Heart right ventricle (tissue), 16 donors: ENCODE measurements at regions not wholly inside any gene's neighbourhood (a gene's known extent, or its start where the extent isn't known, plus 50 kb on each side); places are given as distances from the start of the nearest gene placed in this dataset.
A peak's percentile ranks its signal among the peaks of the same experiment; 100 is the strongest.

Experiments
- ATAC-seq, 8 donors: fragments of 200-7000 bp; cut with Tn5 transposase; one replicate each; pipeline ENCODE4 v1.9.1; 2020; ENCODE audit warnings: mild to moderate bottlenecking in 8 of 8, moderate library complexity in 8 of 8, moderate number of reproducible peaks in 1 of 8
- DNase-seq, 2 donors: peaks; one replicate each; pipeline ENCODE4 v3.0.0-alpha.2; 2020
- H3K27ac ChIP-seq, 10 donors: fragments of 200-600 bp; sonication (generic) in 2 of 10; one replicate each; pipeline versions ENCODE4 v1.5.0 to v1.8.0; 2020 to 2022; ENCODE audit warnings: mild to moderate bottlenecking in 3 of 10
- H3K27me3 ChIP-seq, 7 donors: fragments of 200-600 bp; one replicate each; pipeline ENCODE4 v1.8.0; 2021 to 2022; ENCODE audit warnings: mild to moderate bottlenecking in 2 of 7
- H3K36me3 ChIP-seq, 9 donors: fragments of 200-600 bp; sonication (generic) in 1 of 9; one replicate each; pipeline versions ENCODE4 v1.5.0 to v1.8.0; 2020 to 2022; ENCODE audit warnings: mild to moderate bottlenecking in 2 of 9
- H3K4me1 ChIP-seq, 9 donors: fragments of 200-600 bp; sonication (generic) in 1 of 9; one replicate each; pipeline versions ENCODE4 v1.5.0 to v1.8.0; 2020 to 2022; ENCODE audit warnings: mild to moderate bottlenecking in 4 of 9
- H3K4me3 ChIP-seq, 10 donors: fragments of 200-600 bp; sonication (generic) in 2 of 10; one replicate each; pipeline versions ENCODE4 v1.5.0 to v1.8.0; 2020 to 2022; ENCODE audit warnings: mild to moderate bottlenecking in 7 of 10, moderate library complexity in 2 of 10
- H3K9me3 ChIP-seq, 11 donors: fragments of 200-600 bp in 10 of 11; sonication (generic) in 2 of 11; one replicate each; pipeline versions ENCODE4 v1.5.0 to v1.8.0; 2013 to 2022; ENCODE audit warnings: mild to moderate bottlenecking in 2 of 11, control low read depth in 1 of 11, moderate library complexity in 1 of 11
- WGBS, 2 donors: extraction: QIAGEN DNeasy Blood & Tissue Kit; methylation state at CpG; one replicate each; pipeline ENCODE4 v1.1.7; 2013; ENCODE audit warnings: inconsistent platforms in 1 of 2; 5-methylcytosine and 5-hydroxymethylcytosine counted together
- intact Hi-C, 10 donors: fragments of 100-400 bp; cut with DNase I; formaldehyde crosslinking; loops; one replicate each; pipeline versions ENCODE4 v1.11.1 to v1.14.2; 2022
- TF ChIP-seq, protein P1 (sequence below), 9 donors: fragments of 200-600 bp; sonication (generic) in 2 of 9; IDR thresholded peaks; one replicate each; pipeline versions ENCODE4 v1.5.0 to v1.8.0; 2021 to 2022; ENCODE audit warnings: antibody characterized with exemption in 9 of 9, mild to moderate bottlenecking in 5 of 9, moderate library complexity in 1 of 9
- donor health status: Arrhythmogenic right ventricular cardiomyopathy.
- donor health status: ischemic (EF 13 %, LVEDD 7.1; RV severe dilation, severe dysfunction).
- donor health status: healthy with polysubstance abuse.
- donor health status: DM: no; HTN: yes; CAD: no.
- donor health status: DM: no; HTN: no; CAD: no.
- donor health status: ischemic (EF 25% LVEDD 6.9; RV normal size, moderate dysfunction).
- donor health status: ischemic (EF 25% LVEDD 5.7; RV mildly dilated, moderate dysfunction).
- donor health status: healthy.
- donor health status: DM: yes; HTN: yes; CAD: no.
- donor health status: Ischemic cardiomyopathy.
- donor health status: ischemic (EF 35%, LVEDD 5.7; RV mildly dilated, moderate dysfunction).
- donor health status: nonischemic (EF 11% LVEDD 7.7; RV severe dilation, severe dysfunction).
- donor health status: DM: yes; HTN: yes; CAD: no.
- donor health status: PGD.
- donor health status: ischemic (EF 29% LVEDD 5.4; RV normal size, mild dysfunction).
- donor health status: nonischemic (EF 23%, LVEDD 6.1; RV moderate dilation, normal function).

GRCh38 chr11:116533186-116533825 lies 239.5 kb downstream of the BUD13 start:
- DNase-seq = no peak
- Histone ChIP-seq H3K4me1 (no peaks in the 10 kb centered on the region), H3K9me3 (peaks cover 0 to 8% (median 0%) of the 10 kb centered on the region in 11 donors), H3K36me3 (no peaks in the 10 kb centered on the region), H3K27ac (no peak overlapping the region), H3K4me3 (no peak overlapping the region), H3K27me3 (peaks cover 0 to 69% (median 64%) of the 10 kb centered on the region in 7 donors)
- TF ChIP-seq, protein P1, sequence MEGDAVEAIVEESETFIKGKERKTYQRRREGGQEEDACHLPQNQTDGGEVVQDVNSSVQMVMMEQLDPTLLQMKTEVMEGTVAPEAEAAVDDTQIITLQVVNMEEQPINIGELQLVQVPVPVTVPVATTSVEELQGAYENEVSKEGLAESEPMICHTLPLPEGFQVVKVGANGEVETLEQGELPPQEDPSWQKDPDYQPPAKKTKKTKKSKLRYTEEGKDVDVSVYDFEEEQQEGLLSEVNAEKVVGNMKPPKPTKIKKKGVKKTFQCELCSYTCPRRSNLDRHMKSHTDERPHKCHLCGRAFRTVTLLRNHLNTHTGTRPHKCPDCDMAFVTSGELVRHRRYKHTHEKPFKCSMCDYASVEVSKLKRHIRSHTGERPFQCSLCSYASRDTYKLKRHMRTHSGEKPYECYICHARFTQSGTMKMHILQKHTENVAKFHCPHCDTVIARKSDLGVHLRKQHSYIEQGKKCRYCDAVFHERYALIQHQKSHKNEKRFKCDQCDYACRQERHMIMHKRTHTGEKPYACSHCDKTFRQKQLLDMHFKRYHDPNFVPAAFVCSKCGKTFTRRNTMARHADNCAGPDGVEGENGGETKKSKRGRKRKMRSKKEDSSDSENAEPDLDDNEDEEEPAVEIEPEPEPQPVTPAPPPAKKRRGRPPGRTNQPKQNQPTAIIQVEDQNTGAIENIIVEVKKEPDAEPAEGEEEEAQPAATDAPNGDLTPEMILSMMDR (IDR thresholded peaks at IDR 0.05) = peak in 4 of 9 donors; percentile 10 to 17 (median 16)
- 54 to 55% methylated on average over 11 of the region's 11 CpGs for WGBS, 2 donors
- intact Hi-C loops = no loop called here
- no peak for ATAC-seq

DNA sequence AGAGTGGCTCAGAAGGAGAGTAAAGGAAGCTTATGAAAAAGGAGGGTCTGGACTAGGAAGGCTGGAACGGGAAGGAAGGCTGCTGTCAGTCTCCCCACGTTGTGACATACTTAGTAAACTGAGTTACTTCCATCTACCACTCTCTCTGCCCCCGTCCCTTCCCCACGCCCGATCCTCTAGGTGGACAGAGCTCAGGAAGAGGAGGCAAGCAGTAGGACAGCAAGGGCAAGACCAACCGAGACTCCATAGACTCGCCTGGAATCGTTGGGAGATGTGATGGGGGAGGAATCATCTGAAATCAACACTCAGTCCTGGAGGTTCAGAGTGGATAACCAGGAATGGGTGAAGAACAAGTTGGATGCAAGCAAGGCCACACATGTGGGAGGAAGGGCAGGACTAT lies 240.7 kb downstream of the BUD13 start:
- DNase-seq = no peak
- Histone ChIP-seq H3K4me1 (no peaks in the 10 kb centered on the region), H3K9me3 (peaks cover 0 to 8% (median 0%) of the 10 kb centered on the region in 11 donors), H3K27ac (no peak overlapping the region), H3K36me3 (no peaks in the 10 kb centered on the region), H3K27me3 (peaks cover 0 to 80% (median 62%) of the 10 kb centered on the region in 7 donors), H3K4me3 (no peak overlapping the region)
- TF ChIP-seq, protein P1 (IDR thresholded peaks at IDR 0.05) = no peak
- ATAC-seq = no peak
- intact Hi-C loops = no loop called here
- WGBS, 2 donors = 82 to 88% methylated on average over 8 of the region's 8 CpGs

DNA sequence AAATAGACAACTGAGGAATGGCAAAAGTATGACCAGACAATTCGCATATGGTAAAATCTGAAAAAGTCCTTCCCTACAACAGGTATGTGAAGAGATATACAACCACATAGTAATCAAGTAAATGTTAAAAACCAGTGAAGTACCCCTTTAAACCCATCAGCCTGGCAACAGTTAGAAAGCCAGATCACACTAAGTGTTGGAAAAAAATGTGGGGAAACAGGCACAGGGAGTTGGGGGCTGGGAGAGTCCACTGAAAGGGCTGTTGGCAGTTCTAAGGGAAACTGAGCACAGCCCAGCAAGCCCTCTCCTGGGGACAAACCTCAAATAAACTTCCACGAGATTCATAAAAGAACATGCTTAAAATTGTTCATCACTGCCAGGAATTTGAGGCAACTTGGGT lies 242.1 kb downstream of the BUD13 start:
- no peak for ATAC-seq
- Histone ChIP-seq H3K4me1 (no peaks in the 10 kb centered on the region), H3K4me3 (no peak overlapping the region), H3K36me3 (no peaks in the 10 kb centered on the region), H3K27ac (no peak overlapping the region), H3K27me3 (peaks cover 0 to 71% (median 59%) of the 10 kb centered on the region in 7 donors), H3K9me3 (peaks cover 0 to 8% (median 0%) of the 10 kb centered on the region in 11 donors)
- 86 to 87% methylated on average over 2 of the region's 2 CpGs for WGBS, 2 donors
- intact Hi-C loops = no loop called here
- DNase-seq = no peak
- TF ChIP-seq, protein P1 (IDR thresholded peaks at IDR 0.05) = no peak

DNA sequence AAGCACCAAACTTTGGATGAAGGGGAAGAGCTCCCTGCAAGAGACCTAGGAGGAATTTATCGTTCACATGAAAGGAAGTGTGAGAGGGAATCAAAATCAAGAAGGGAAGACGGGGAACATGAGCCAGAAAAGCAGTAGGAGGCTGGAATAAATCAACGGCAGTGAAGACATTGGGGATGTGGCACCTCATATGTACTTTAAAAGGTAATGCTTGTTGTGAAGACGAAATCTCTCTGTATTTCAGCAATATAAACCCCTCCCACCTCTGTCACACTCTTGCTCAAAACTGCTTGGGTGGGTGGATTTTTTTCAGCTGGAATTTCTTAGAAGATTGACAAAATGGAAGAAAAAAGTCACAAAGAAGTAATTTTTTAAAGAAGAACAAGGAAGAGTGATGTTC lies 243.5 kb downstream of the BUD13 start:
- 61 to 62% methylated on average over 4 of the region's 4 CpGs for WGBS, 2 donors
- ATAC-seq (no peak), DNase-seq (no peak)
- Histone ChIP-seq H3K4me1 (no peaks in the 10 kb centered on the region), H3K27ac (no peak overlapping the region), H3K27me3 (peaks cover 0 to 56% (median 45%) of the 10 kb centered on the region in 7 donors), H3K36me3 (no peaks in the 10 kb centered on the region), H3K4me3 (no peak overlapping the region), H3K9me3 (peaks cover 0 to 8% (median 0%) of the 10 kb centered on the region in 11 donors)
- intact Hi-C loops = no loop called here
- TF ChIP-seq, protein P1 (IDR thresholded peaks at IDR 0.05) = no peak
